Motor neuron (in vitro differentiated cells): ENCODE measurements at regions not wholly inside any gene's neighbourhood (a gene's known extent, or its start where the extent isn't known, plus 50 kb on each side); places are given as distances from the start of the nearest gene placed in this dataset.

Source experiments
- ATAC-seq, 8 experiments: fragments of 200-7000 bp; cut with Tn5 transposase; replicated peaks in 6 of 8; 2 replicates each; pipeline ENCODE4 v1.8.0; 2021; ENCODE audit warnings: mild to moderate bottlenecking in 8 of 8, moderate library complexity in 8 of 8
- H3K27ac ChIP-seq, 2 donors: fragments of 250-450 bp; sonication (Bioruptor Pico); 2 replicates each; pipeline ENCODE4 v1.9.0; 2021; ENCODE audit warnings: antibody characterized with exemption in 2 of 2, mild to moderate bottlenecking in 2 of 2, moderate library complexity in 1 of 2
- H3K4me1 ChIP-seq, 2 donors: fragments of 250-450 bp; sonication (Bioruptor Pico); replicated peaks in 1 of 2; 2 replicates each; pipeline ENCODE4 v1.6.1; 2021; ENCODE audit warnings: antibody characterized with exemption in 2 of 2, mild to moderate bottlenecking in 2 of 2, moderate library complexity in 1 of 2
- H3K4me3 ChIP-seq, 5 donors: fragments of 250-450 bp; sonication (Bioruptor Pico); 2 replicates each; pipeline ENCODE4 v1.9.0; 2021; ENCODE audit warnings: antibody characterized with exemption in 5 of 5, mild to moderate bottlenecking in 5 of 5, moderate library complexity in 4 of 5
- WGBS, 10 experiments: fragments of 450-650 bp; shearing (Covaris generic); methylation state at CpG; one replicate each; pipeline ENCODE4 v1.0.0; 2022; 5-methylcytosine and 5-hydroxymethylcytosine counted together
- in situ Hi-C, 9 experiments: fragments of 400-800 bp; cut with MboI; loops; one replicate each; pipeline ENCODE4 v1.15.0; 2021; ENCODE audit warnings: low sequenced_read_pairs in 9 of 9, low pct_unique_long_range_greater_than_20kb in 2 of 9; ENCODE audit not compliant: unreplicated experiment in 9 of 9

DNA sequence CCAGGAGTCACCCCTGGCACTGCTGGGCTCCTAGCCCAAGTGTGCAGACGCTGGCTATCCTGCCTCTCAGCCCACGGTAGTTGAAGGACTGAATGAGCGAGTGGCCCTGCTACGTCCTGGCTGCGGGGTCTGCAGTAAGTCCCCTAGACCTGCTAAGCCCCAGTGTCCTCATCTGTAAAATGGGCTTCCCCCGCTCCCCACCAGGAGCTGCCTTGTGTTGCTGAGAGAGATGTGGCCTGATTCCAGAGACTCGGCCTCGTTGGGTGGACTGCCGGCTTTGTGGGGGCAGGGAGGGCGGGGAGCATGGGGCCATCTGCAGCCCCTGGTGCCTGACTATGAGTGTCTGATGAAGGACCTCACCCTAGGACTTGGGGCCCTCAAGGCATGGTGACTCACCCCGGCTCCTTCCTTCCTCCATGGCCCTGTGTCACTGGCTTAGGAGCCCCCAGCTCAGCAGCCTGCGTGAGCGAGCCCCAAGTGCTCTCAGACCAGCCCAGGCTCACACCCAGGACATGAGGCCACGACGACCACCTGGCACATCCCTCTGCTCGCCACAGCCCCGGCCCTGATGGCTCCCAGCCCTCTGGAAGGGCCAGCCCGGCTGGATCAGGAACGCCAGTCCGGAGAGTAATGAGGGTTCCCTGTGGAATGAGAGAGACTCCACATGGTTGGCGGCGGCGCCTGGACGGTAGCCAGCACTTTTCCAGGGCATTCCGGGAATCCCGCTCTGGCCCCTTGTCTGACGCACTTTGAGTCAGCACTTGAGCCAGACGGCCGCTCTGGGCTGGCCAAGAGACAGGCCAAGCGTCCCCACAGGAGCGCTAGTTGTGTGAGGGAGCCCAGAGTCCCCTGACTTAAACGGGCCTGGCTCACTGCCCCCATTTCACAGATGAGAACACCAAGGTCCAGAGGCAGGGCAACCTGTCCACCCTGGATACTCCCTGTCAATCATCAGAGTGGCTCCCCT is 50.5 kb upstream of the SHISAL1 start:
- WGBS, 10 experiments: 20 to 73% (median 60%) methylated on average over 3 to 5 of the region's 32 CpGs; no CpG with 5 or more reads in 7 of the 10 experiments
- Histone ChIP-seq H3K4me1 (peaks cover 9 to 19% of the 10 kb centered on the region in 2 donors), H3K4me3 (no peak overlapping the region), H3K27ac (no peak overlapping the region)
- ATAC-seq: peak in 3 of 8 experiments; percentile 71 to 73 (median 71)
- in situ Hi-C loops: no loop called here

DNA sequence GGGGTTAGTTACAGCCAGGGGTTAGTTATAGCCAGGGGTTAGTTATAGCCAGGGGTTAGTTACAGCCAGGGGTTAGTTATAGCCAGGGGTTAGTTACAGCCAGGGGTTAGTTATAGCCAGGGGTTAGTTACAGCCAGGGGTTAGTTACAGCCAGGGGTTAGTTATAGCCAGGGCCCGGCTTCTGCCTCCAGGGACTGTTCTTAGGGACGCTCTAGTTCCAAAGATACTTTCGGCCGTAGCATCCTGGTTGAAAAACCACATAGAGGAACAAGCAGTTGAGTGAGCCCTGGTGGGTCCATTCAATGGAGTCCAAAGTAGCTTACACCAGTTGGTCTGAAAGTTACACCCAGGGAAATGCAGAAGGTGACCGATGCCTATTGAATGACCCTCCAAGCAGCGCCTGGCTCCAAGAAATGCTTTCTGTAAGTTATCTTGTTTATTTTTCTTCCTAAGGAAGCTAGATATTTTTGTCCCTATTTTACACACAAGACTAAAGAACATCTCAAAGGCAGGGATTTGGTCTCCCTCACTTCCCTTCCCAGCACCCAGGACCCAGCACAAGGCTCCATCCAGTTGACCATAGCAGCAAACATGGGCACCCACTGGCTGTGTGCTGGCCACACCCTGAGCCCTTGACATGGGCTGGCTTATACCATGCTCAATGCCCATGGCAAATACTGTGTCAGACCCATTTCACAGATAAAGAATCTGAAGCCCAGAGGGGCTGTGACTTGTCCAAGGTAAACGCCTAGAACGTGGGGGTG is 49.7 kb upstream of the SHISAL1 start:
- ATAC-seq: no peak
- Histone ChIP-seq H3K4me1 (peaks cover 18 to 28% of the 10 kb centered on the region in 2 donors), H3K4me3 (no peak overlapping the region), H3K27ac (no peak overlapping the region)
- in situ Hi-C loops: no loop called here
- 88 to 100% (median 100%) methylated on average over 1 to 4 of the region's 8 CpGs; no CpG with 5 or more reads in 5 of the 10 experiments for WGBS, 10 experiments
